GM08714 (cell line): ENCODE measurements at regions not wholly inside any gene's neighbourhood (a gene's known extent, or its start where the extent isn't known, plus 50 kb on each side); places are given as distances from the start of the nearest gene placed in this dataset.

Source experiments
- H3K4me3 ChIP-seq: fragments of 200-500 bp; sonication (Bioruptor generic); 2 replicates; pipeline ENCODE4 v1.5.1; 2014; ENCODE audit warnings: mild to moderate bottlenecking, low read length, inconsistent platforms
- ZNF274 ChIP-seq: IDR thresholded peaks from 2 replicates; pipeline ENCODE4 v1.6.1; 2012; ENCODE audit warnings: mild to moderate bottlenecking, low read depth, low read length

DNA sequence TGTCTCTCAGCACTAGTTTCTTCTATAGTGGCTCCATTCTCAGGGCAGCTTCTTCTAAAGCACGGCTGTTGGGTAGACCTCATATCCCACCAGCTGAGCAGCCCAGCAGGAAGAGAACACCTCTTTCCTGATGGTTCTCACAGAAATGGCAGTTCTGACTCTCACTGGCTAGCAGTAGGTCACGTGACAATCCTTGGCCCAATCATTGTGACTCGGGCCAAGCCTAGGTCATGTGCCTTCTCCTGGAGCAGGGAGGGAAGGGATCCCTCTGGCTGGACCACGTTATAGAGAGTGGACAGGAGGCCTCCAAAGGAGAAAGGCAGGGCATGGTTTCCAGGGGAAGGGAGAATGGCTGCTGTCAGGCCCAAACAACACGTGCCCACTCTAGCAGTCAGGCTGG lies 149.1 kb downstream of the AACS start:
- H3K4me3 ChIP-seq: no peak overlapping the region
- TF ChIP-seq ZNF274: no peak

DNA sequence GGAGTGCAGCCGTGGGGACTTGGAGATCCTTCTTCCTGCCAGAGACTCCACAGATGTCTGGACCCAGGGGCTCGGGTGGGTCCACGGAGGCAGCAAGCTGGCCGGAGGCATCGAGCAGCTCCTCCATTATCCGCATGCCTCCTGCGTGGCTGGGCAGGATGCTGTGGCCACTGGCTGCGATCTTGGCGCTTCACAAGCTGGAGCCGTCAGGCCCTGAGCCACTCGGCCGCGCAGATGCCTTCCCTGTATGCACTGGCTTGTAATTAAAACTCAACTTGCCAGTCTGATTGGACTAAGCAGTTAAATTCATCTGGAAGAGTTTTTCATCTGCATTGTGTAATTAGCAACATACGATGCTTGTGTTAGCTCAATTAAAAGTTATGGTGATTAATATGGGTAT lies 151.5 kb downstream of the AACS start:
- TF ChIP-seq ZNF274: no peak
- no peak overlapping the region for H3K4me3 ChIP-seq

DNA sequence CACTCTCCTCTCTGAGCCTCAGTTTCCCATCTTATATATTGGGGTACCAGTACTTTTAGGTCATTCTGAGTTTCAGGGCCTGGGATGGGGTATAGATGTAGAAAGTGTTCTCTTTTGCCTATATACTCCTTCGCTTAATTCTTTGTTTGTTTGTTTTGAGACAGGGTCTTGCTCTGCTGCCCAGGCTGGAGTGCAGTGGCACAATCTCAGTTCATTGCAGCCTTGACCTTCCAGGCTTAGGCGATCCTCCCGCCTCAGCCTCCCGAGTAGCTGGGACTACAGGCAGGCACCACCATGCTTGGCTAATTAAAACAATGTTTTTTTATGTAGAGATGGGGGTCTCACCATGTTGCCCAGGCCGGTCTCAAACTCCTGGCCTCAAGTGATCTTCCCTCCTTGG lies 152.1 kb downstream of the AACS start:
- TF ChIP-seq ZNF274: no peak
- H3K4me3 ChIP-seq: no peak overlapping the region

DNA sequence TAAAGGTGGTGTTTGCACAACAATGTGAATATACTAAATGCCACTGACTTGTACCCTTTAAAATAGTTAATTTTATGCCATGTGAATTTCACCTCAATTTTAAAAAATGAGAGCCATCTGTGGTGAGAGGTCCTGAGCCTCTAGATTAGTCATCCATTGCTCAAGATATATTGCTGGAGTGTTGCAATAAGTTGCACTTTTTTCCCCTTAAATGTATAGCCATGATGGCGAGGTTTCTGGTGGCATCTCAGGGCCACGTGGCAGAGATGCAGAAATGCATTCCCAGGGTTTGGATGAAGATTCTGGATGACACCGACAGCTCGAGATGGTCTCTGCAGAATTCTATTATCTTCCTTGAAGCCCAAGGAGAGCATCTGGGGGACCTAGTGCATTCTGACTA lies 153.7 kb downstream of the AACS start:
- TF ChIP-seq ZNF274: no peak
- H3K4me3 ChIP-seq: no peak overlapping the region

DNA sequence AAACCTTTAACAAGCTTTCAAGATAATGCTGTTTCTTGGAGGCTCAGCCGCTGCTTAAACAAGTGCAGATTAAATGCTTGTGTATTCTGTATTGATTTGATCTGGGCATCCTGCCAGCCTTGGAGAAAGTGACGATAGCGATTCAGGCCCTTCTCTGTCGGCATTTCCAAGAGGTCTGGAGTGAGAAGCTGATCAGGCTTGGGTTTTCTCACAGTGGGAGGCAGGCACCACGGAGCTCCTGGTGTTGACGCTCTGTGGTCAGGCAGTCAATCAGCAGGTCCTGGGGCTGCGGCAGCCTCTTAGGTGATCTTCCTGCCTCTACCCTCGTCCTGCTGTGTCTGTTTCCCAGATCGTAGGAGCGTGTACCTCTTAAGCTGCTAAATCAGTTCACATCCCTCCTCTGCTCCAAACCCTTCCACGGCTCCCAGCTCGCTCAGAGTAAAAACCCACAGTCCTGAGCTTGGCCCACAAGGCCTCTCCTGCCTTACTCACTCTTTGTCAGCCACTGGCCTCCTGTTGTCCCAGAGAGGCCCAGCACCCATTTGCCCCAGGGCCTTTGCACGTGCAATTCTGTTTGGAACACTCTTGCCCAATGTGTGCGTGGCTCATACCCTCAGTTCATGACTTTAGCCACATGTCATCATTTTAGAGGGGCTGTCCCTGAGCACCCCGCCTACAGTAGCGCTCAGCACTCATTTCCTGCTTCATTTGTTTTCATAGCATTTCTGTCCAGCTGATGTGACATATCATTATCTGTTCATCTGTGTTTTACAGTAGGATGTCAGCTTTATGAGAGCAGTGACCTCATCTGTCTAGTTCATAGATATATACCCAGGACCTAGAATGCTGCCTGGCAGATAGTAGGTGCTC lies 155.4 kb downstream of the AACS start:
- no peak overlapping the region for H3K4me3 ChIP-seq
- TF ChIP-seq ZNF274: no peak

DNA sequence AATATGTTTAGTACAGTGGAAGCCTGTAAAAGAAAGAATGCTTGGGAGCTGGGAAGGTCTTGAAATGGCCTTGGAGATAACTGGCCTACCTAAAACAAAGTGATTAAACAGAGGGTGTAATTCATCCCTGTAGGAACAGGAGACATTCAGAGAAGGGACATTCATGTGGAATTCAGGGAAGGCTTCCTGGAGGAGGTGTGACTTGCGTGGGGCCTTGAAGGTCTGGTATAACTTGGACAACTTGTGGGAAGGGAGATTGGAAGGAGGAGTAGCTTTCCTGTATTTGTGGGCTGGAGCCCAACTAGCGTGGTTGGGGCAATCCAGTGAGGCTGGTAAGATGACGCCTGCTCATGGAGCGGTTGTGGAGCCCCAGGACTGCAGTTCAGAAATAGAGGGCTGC lies 156.4 kb downstream of the AACS start:
- no peak for TF ChIP-seq ZNF274
- H3K4me3 ChIP-seq: no peak overlapping the region

DNA sequence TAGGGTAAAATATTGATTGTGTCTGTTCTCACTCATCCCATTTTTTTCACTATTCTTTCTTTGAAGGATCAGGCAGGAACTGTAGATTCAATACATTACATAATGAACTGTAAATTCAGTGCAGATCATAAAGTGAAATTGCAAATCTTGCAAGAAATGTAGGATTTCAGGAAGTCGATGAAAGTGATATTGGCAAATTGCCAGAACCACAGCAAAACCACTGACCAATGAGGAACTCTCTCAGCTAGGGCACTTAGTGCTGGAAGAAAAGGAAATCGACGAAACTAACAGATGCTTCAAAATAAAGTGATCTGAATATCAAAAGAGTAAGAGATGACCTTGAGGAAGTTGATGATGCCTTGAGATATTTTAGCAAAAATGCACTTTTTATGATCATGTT lies 157.6 kb downstream of the AACS start:
- TF ChIP-seq ZNF274: no peak

DNA sequence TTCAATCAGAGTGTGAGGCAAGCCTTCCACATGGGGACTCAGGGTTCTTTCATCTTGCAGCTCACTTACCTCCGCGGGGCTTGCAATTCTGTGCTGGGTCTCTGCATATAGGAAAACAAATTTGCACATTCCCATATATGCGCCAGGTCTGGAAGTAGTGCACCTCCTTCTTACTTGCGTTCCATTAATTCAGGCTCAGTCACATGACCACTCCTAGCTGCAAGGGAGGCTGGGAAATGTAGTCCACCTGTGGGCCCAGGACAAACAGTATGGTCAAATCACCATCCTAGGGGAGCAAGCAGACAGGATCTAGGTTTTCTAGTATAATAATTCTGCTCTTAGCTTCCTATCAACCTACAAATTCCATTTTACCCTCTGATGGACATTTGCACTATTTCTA lies 160.4 kb downstream of the AACS start:
- no peak for TF ChIP-seq ZNF274
- H3K4me3 ChIP-seq: no peak overlapping the region

More for the DNA sequence above, 157.6 kb downstream of the AACS start:
- H3K4me3 ChIP-seq: no peak overlapping the region

DNA sequence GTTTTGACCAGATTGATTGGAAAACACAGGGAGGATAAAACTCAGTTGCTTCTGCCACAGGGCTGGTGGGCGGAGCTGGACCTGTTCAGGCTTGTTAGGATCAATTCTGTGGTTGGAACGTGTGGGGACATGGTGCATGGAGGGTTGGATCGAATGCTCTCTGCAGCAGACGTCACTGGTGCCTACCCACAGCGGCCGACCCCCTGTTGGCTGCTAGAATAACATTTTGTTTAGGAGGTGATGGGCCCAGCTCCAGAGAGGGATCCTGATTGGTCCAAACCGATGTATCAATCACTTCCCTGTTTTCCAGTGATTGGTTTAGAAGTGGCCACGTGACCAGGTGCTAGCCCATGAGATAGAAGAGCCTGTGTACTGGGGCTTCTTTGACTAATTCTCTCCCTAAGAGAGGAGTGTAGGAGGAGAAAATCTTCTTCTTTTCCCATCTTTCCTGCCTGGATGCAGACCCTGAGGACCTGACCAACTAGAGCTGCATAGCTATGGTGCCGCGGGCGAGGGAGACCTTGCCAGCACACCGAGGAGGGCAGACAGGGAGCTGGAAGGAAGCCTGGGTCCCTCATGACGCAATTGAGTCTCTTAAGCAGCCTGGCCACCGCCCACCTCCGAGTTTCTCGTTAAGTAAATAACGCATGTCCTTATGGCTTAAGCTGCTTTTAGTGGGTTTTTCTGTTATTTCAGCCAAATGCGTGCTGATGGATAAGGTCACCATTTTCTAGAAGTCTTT lies 163.5 kb downstream of the AACS start:
- H3K4me3 ChIP-seq: no peak overlapping the region
- no peak for TF ChIP-seq ZNF274

DNA sequence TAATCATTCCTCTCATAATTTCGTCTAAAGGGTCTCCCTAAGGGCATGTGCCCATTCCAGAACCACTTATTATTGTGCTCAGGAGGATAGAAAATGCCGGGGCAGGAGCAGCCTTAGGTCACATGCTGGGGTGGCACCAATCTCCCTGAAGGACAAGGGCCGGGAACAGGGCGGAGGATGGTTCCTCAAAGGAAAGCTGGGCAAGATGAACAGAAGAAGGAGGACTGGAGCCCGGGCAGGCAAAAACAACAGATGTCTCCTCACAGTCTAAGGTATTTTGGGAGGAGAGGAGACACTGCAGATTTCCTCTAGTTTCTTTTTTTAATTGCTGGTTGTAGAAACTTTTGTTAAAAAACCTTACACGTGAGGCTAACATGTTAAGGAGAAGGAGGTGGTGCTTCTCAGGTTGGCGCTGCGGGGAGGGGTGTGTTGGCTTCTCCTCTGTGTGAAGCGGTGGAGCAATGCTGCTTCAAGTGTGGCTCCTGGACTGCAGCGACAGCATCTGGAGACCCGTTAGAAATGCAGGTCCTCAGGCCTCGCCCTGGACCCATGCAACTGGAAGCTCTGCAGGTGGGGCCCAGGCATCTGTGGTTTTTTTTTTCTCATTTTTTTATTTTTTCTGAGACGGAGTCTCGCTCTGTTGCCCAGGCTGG lies 164.8 kb downstream of the AACS start:
- no peak for TF ChIP-seq ZNF274
- no peak overlapping the region for H3K4me3 ChIP-seq

DNA sequence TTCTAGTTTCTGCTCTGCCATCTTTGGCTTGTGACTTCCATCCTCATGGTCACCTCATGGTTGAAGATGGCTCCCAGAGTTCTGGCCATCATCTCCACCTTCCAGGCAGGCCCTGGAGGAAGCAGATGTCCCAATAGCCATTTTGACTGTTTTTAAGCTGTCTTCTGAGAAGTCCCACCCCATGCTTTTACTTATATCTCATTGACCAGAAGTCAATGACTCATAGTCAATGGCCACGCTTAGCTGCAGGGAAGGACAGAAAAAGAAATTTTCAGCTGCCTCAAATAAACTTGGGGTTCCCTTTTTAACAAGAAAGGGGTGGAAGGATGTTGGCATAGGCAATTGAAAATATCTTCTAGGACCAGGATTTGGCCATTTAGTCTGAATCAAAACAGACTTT lies 168.1 kb downstream of the AACS start:
- TF ChIP-seq ZNF274: no peak
- H3K4me3 ChIP-seq: no peak overlapping the region

DNA sequence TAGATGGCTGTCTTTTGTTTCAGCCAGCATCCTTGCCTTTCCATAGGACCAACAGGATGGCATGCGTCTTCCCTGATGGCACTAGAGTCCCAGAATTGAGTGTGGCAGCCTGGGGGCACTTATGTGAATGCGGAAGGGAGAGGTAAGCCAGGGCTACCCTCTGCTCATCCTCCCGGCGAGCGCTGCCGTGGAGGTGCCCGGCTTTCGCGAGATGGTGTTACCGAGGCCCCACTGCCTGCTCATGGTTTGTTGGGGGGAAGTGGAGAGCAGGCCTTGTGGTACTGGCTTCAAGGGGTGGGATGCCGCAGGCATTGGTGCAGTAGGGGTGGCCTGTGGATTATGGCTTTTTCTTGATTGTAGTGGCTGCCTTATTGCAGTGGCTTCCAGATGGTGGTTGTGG lies 174.3 kb downstream of the AACS start:
- no peak for TF ChIP-seq ZNF274

DNA sequence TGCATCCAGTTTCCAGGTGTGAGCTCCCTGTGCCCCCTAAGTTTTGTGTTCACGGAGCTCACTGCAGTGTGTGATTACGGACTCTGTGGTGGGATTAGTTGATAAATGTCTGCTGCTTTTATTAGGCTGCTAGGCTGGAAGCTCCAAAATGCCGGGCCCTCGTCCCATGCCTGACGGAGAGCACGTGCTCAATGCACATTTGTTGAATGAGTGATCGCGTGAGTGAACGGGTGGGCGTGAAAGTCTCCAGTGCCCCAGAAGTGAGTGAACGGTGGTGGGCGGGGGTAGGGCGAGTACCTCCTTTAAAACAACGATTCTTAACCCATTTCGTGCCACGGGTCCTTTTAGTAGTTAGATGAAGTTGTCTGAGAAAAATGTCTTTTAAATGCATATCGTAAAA lies 175.5 kb downstream of the AACS start:
- H3K4me3 ChIP-seq: no peak overlapping the region
- TF ChIP-seq ZNF274: no peak

More for the DNA sequence above, 174.3 kb downstream of the AACS start:
- no peak overlapping the region for H3K4me3 ChIP-seq

DNA sequence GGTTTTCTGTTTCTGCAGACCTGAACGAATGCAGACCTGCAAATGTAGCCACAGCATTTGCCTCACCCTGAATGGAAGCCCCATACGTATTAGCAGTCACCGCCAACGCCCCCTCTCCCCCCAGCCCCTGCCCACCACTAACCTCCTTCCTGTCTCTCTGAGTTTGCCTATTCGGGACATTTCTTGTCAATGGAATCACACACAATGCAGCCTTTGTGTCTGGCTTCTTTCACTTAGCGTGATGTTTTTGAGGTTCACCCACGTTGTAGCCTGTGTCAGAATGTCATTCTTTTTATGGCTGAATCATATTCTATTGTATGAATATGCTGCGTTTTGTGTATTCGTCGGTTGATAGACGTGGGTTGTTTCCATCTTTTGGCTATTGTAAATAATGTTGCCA lies 178.6 kb downstream of the AACS start:
- no peak overlapping the region for H3K4me3 ChIP-seq
- TF ChIP-seq ZNF274: no peak

DNA sequence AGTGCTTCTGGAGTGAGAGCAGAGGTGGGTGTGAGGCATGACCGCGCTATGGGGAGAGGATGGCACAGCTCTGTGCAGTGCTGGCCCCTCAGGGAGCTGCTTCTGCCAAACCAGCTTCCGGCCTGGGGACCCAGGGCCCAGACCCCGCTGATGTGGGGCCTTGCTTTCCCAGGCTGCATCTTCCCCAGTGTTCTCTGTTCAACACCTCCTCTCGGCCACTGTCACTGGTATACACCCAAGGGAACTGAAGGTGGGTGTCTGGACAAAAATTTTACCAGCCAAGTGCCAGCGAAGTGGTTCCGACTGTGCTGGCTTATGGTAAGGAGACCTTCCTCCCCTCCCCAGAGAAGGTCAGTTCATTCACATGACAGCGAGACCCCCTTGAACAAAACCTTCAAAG lies 179.1 kb downstream of the AACS start:
- TF ChIP-seq ZNF274: no peak

More for the DNA sequence above, 179.1 kb downstream of the AACS start:
- H3K4me3 ChIP-seq: no peak overlapping the region
